IMR-90 (cell line): ENCODE measurements at regions not wholly inside any gene's neighbourhood (a gene's known extent, or its start where the extent isn't known, plus 50 kb on each side); places are given as distances from the start of the nearest gene placed in this dataset.
A peak's percentile ranks its signal among the peaks of the same experiment; 100 is the strongest.

ENCODE experiments used
- ATAC-seq: fragments of 200-7000 bp; cut with Tn5 transposase; 2 replicates; pipeline ENCODE4 v1.9.1; 2020; ENCODE audit warnings: low read depth, mild to moderate bottlenecking, moderate library complexity
- BruUV-seq: library from RNA; stranded (reverse); fragments of 400-500 nt; replicated peaks from 2 replicates; lab custom pipeline; 2021; lab: Mats Ljungman, UMichigan
- CTCF ChIA-PET: fragments of 300-600 bp; formaldehyde crosslinking; extraction: SDS; loops from one replicate; lab custom pipeline; 2021; ENCODE audit warnings: antibody characterized with exemption; lab: Yijun Ruan, JAX
- POLR2A ChIA-PET: fragments of 300-600 bp; sonication (Branson Sonifier 250); formaldehyde crosslinking; loops from one replicate; lab custom pipeline; 2022; ENCODE audit warnings: antibody characterized with exemption; ENCODE audit not compliant: unreplicated experiment; lab: Charles Lee
- DNase-seq: peaks from one replicate; pipeline ENCODE4 v3.0.0; 2013
- H2AFZ ChIP-seq: replicated peaks from 2 replicates; pipeline ENCODE3; 2013; ENCODE audit warnings: low read length, mild to moderate bottlenecking; ENCODE audit not compliant: poor library complexity
- H2AK5ac ChIP-seq: 2 replicates; pipeline ENCODE4 v1.6.1; 2013; ENCODE audit warnings: low read depth, low read length, inconsistent platforms
- H2AK9ac ChIP-seq: replicated peaks from 2 replicates; pipeline ENCODE3; 2013; ENCODE audit warnings: mild to moderate bottlenecking, low read depth, low read length, moderate library complexity; ENCODE audit not compliant: poor library complexity
- H2BK120ac ChIP-seq: 2 replicates; pipeline ENCODE4 v1.6.1; 2013; ENCODE audit warnings: low read depth, low read length, inconsistent platforms
- H2BK15ac ChIP-seq: 3 replicates; pipeline ENCODE4 v1.6.1; 2013; ENCODE audit warnings: low read depth, low read length, inconsistent platforms
- H2BK20ac ChIP-seq: 2 replicates; pipeline ENCODE4 v1.6.1; 2013; ENCODE audit warnings: low read depth, mild to moderate bottlenecking, inconsistent platforms, low read length, moderate library complexity
- H2BK5ac ChIP-seq: 2 replicates; pipeline ENCODE4 v1.6.1; 2013; ENCODE audit warnings: mild to moderate bottlenecking, low read depth, low read length, inconsistent platforms; ENCODE audit not compliant: poor library complexity, severe bottlenecking
- H3K14ac ChIP-seq: replicated peaks from 2 replicates; pipeline ENCODE4 v1.6.1; 2013; ENCODE audit warnings: low read depth, low read length, inconsistent platforms
- H3K18ac ChIP-seq: 2 replicates; pipeline ENCODE4 v1.6.1; 2013; ENCODE audit warnings: low read depth, low read length, control low read depth
- H3K23ac ChIP-seq: 2 replicates; pipeline ENCODE4 v1.6.1; 2013; ENCODE audit warnings: low read depth, low read length, inconsistent platforms
- H3K27ac ChIP-seq: 2 replicates; pipeline ENCODE4 v1.5.1; 2013; ENCODE audit warnings: mild to moderate bottlenecking, control low read depth, low read length; ENCODE audit not compliant: insufficient read depth
- H3K27me3 ChIP-seq: 2 replicates; pipeline ENCODE4 v1.6.1; 2013; ENCODE audit warnings: low read length; ENCODE audit not compliant: control insufficient read depth, insufficient read depth
- H3K36me3 ChIP-seq: 2 replicates; pipeline ENCODE4 v1.6.1; 2013; ENCODE audit warnings: low read length, mixed read lengths; ENCODE audit not compliant: control insufficient read depth, insufficient read depth
- H3K4ac ChIP-seq: 2 replicates; pipeline ENCODE4 v1.6.1; 2013; ENCODE audit warnings: low read depth, low read length, inconsistent platforms
- H3K4me1 ChIP-seq: 2 replicates; pipeline ENCODE4 v1.6.1; 2013; ENCODE audit warnings: low read length, mixed read lengths; ENCODE audit not compliant: control insufficient read depth, insufficient read depth
- H3K4me2 ChIP-seq: 2 replicates; pipeline ENCODE4 v1.6.1; 2013; ENCODE audit warnings: low read depth, mild to moderate bottlenecking, control low read depth, low read length, moderate library complexity
- H3K4me3 ChIP-seq: 2 replicates; pipeline ENCODE4 v1.5.1; 2013; ENCODE audit warnings: low read depth, mild to moderate bottlenecking, control low read depth, low read length, moderate library complexity; ENCODE audit not compliant: insufficient read depth
- H3K56ac ChIP-seq: 2 replicates; pipeline ENCODE4 v1.6.1; 2013; ENCODE audit warnings: low read length, inconsistent platforms; ENCODE audit not compliant: insufficient read depth; ENCODE audit errors: extremely low read depth
- H3K79me1 ChIP-seq, 2 experiments: 2 replicates each; pipeline ENCODE4 v1.6.1; 2013; ENCODE audit warnings: low read length in 2 of 2, inconsistent platforms in 1 of 2, low read depth in 1 of 2
- H3K9ac ChIP-seq: 2 replicates; pipeline ENCODE4 v1.6.1; 2013; ENCODE audit warnings: low read depth, low read length, control low read depth
- H3K9me1 ChIP-seq: 2 replicates; pipeline ENCODE4 v1.6.1; 2013; ENCODE audit warnings: low read length, inconsistent platforms; ENCODE audit not compliant: insufficient read depth
- H3K9me3 ChIP-seq: 2 replicates; pipeline ENCODE4 v1.6.1; 2013; ENCODE audit warnings: low read length; ENCODE audit not compliant: control insufficient read depth, insufficient read depth
- H4K20me1 ChIP-seq: 2 replicates; pipeline ENCODE4 v1.6.1; 2013; ENCODE audit warnings: low read length, inconsistent platforms; ENCODE audit not compliant: insufficient read depth
- H4K5ac ChIP-seq: 2 replicates; pipeline ENCODE4 v1.6.1; 2013; ENCODE audit warnings: mild to moderate bottlenecking, low read depth, low read length, control low read depth
- H4K8ac ChIP-seq, 2 experiments: 2 replicates each; pipeline ENCODE4 v1.6.1; 2013; ENCODE audit warnings: low read depth in 2 of 2, low read length in 2 of 2, control low read depth in 1 of 2, inconsistent platforms in 1 of 2
- H4K91ac ChIP-seq: 2 replicates; pipeline ENCODE4 v1.6.1; 2013; ENCODE audit warnings: low read depth, low read length, inconsistent platforms; ENCODE audit not compliant: insufficient read depth
- BHLHE40 ChIP-seq: fragments of 150-350 bp; IDR thresholded peaks from 2 replicates; pipeline ENCODE4 v1.6.1; 2016; ENCODE audit warnings: mild to moderate bottlenecking, low read depth, low read length
- CEBPB ChIP-seq: IDR thresholded peaks from 2 replicates; pipeline ENCODE4 v1.6.1; 2012; ENCODE audit warnings: low read depth, low read length, improper control_type of control experiment
- CHD1 ChIP-seq: IDR thresholded peaks from 2 replicates; pipeline ENCODE4 v1.6.1; 2012; ENCODE audit warnings: low read depth, low read length, improper control_type of control experiment
- FOS ChIP-seq: fragments of 150-350 bp; IDR thresholded peaks from 2 replicates; pipeline ENCODE4 v1.6.1; 2016; ENCODE audit warnings: low read depth, low read length
- MAFK ChIP-seq: IDR thresholded peaks from 2 replicates; pipeline ENCODE4 v1.6.1; 2012; ENCODE audit warnings: low read depth, low read length, improper control_type of control experiment
- MAZ ChIP-seq: IDR thresholded peaks from 2 replicates; pipeline ENCODE4 v1.6.1; 2012; ENCODE audit warnings: low read depth, mild to moderate bottlenecking, low read length, improper control_type of control experiment, moderate library complexity, borderline replicate concordance
- MXI1 ChIP-seq: IDR thresholded peaks from 2 replicates; pipeline ENCODE4 v1.6.1; 2012; ENCODE audit warnings: low read depth, mild to moderate bottlenecking, low read length, moderate library complexity, borderline replicate concordance
- NFE2L2 ChIP-seq: fragments of 150-350 bp; IDR thresholded peaks from 2 replicates; pipeline ENCODE4 v1.6.1; 2016; ENCODE audit warnings: low read depth, mild to moderate bottlenecking, low read length
- POLR2A ChIP-seq: IDR thresholded peaks from 2 replicates; pipeline ENCODE4 v1.6.1; 2012; ENCODE audit warnings: mild to moderate bottlenecking, low read depth, low read length
- RAD21 ChIP-seq: IDR thresholded peaks from 2 replicates; pipeline ENCODE4 v1.6.1; 2012; ENCODE audit warnings: low read length, improper control_type of control experiment
- RCOR1 ChIP-seq: IDR thresholded peaks from 2 replicates; pipeline ENCODE4 v1.6.1; 2012; ENCODE audit warnings: mild to moderate bottlenecking, low read length, improper control_type of control experiment; ENCODE audit not compliant: insufficient replicate concordance
- RFX5 ChIP-seq: IDR thresholded peaks from 2 replicates; pipeline ENCODE4 v1.8.0; 2012; ENCODE audit warnings: low read depth, mild to moderate bottlenecking, low read length, moderate library complexity
- SMC3 ChIP-seq: fragments of 150-350 bp; IDR thresholded peaks from 2 replicates; pipeline ENCODE4 v1.6.1; 2016; ENCODE audit warnings: low read depth, mild to moderate bottlenecking, antibody characterized with exemption, low read length, moderate library complexity
- WGBS, 2 experiments: methylation state at CpG; one replicate each; pipeline versions ENCODE4 v1.1.5 to v1.1.7; 2013; ENCODE audit warnings: missing lambda C conversion rate in 2 of 2; ENCODE audit not compliant: insufficient read length in 1 of 2; ENCODE audit errors: extremely low coverage in 2 of 2; 5-methylcytosine and 5-hydroxymethylcytosine counted together
- dilution Hi-C: fragments of 300-500 bp; cut with HindIII; formaldehyde crosslinking; loops from one replicate; pipeline ENCODE4 v1.14.3; 2018; ENCODE audit warnings: low sequenced_read_pairs; ENCODE audit not compliant: unreplicated experiment
- in situ Hi-C: fragments of 300-500 bp; cut with MboI; formaldehyde crosslinking; loops from 3 replicates; pipeline ENCODE4 v1.14.3; 2019; ENCODE audit warnings: low sequenced_read_pairs, inconsistent platforms, mixed read lengths
- intact Hi-C: fragments of 100-400 bp; cut with micrococcal nuclease; formaldehyde crosslinking; loops from 2 replicates; pipeline ENCODE4 v1.10.0; 2022
- TF ChIP-seq, protein P1 (sequence below): fragments of 150-350 bp; IDR thresholded peaks from 2 replicates; pipeline ENCODE4 v1.6.1; 2016; ENCODE audit warnings: low read depth, mild to moderate bottlenecking, low read length, moderate library complexity, borderline replicate concordance
- TF ChIP-seq, protein P2 (sequence below): fragments of 150-350 bp; IDR thresholded peaks from 2 replicates; pipeline ENCODE4 v1.6.1; 2017; ENCODE audit warnings: mild to moderate bottlenecking, antibody characterized with exemption, low read length, low read depth
- TF ChIP-seq, protein P3 (sequence below): conservative IDR thresholded peaks from 2 replicates; pipeline ENCODE4 v1.5.1; 2012; ENCODE audit warnings: mild to moderate bottlenecking, low read depth, low read length, improper control_type of control experiment

DNA sequence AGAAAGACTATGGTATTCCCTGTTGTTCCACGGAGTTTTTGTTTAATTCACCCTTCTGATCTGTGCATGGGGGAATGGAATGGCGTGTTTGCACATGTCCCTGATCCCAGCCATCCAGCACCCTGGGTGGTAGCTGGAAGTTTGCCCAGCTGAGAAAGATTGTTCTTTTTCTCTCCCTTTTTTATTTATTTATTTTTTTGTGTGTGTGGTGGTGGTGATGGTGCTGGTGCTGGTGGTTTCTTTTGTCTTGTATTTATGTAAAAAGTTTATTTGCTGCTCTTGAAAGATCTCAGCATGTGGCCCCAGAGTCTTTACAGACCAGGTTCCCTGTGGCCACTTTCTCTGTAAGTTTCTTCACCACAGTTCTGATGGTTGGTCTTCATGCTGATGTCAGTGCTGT, 372.6 kb downstream of the UTRN start:
- Histone ChIP-seq H3K9ac (no peak overlapping the region), H2BK20ac (no peak overlapping the region), H2AFZ (no peak overlapping the region), H2BK5ac (no peak overlapping the region), H3K9me1 (no peaks in the 10 kb centered on the region), H2AK9ac (no peak overlapping the region), H3K79me1 (peaks cover 5 to 18% of the 10 kb centered on the region in 2 experiments; a peak in 3 of 4 replicates), H3K56ac (no peak overlapping the region), H3K27me3 (no peaks in the 10 kb centered on the region), H4K91ac (no peak overlapping the region), H3K27ac (no peak overlapping the region), H3K9me3 (no peaks in the 10 kb centered on the region), H4K20me1 (no peaks in the 10 kb centered on the region), H2AK5ac (no peak overlapping the region), H2BK120ac (no peak overlapping the region), H3K14ac (0 out of 2 replicates have a peak overlapping the region, but pooled peaks have one; percentile 11), H2BK15ac (no peak overlapping the region), H4K8ac (no peak overlapping the region), H3K18ac (no peak overlapping the region), H3K4me3 (no peak overlapping the region), H3K36me3 (no peaks in the 10 kb centered on the region), H3K23ac (no peak overlapping the region), H3K4me1 (peaks cover 12% of the 10 kb centered on the region), H3K4me2 (no peak overlapping the region), H3K4ac (no peak overlapping the region), H4K5ac (no peak overlapping the region)
- ATAC-seq, result no peak
- in situ Hi-C loops, result no loop called here
- TF ChIP-seq CHD1 (no peak), RCOR1 (no peak), MXI1 (no peak), RAD21 (no peak), BHLHE40 (no peak), MAFK (no peak), CEBPB (no peak), RFX5 (no peak), NFE2L2 (no peak), MAZ (no peak), SMC3 (no peak), FOS (no peak), POLR2A (no peak)
- TF ChIP-seq, protein P1, sequence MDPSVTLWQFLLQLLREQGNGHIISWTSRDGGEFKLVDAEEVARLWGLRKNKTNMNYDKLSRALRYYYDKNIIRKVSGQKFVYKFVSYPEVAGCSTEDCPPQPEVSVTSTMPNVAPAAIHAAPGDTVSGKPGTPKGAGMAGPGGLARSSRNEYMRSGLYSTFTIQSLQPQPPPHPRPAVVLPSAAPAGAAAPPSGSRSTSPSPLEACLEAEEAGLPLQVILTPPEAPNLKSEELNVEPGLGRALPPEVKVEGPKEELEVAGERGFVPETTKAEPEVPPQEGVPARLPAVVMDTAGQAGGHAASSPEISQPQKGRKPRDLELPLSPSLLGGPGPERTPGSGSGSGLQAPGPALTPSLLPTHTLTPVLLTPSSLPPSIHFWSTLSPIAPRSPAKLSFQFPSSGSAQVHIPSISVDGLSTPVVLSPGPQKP, result no peak
- TF ChIP-seq, protein P2, sequence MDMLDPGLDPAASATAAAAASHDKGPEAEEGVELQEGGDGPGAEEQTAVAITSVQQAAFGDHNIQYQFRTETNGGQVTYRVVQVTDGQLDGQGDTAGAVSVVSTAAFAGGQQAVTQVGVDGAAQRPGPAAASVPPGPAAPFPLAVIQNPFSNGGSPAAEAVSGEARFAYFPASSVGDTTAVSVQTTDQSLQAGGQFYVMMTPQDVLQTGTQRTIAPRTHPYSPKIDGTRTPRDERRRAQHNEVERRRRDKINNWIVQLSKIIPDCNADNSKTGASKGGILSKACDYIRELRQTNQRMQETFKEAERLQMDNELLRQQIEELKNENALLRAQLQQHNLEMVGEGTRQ, result no peak
- TF ChIP-seq, protein P3, sequence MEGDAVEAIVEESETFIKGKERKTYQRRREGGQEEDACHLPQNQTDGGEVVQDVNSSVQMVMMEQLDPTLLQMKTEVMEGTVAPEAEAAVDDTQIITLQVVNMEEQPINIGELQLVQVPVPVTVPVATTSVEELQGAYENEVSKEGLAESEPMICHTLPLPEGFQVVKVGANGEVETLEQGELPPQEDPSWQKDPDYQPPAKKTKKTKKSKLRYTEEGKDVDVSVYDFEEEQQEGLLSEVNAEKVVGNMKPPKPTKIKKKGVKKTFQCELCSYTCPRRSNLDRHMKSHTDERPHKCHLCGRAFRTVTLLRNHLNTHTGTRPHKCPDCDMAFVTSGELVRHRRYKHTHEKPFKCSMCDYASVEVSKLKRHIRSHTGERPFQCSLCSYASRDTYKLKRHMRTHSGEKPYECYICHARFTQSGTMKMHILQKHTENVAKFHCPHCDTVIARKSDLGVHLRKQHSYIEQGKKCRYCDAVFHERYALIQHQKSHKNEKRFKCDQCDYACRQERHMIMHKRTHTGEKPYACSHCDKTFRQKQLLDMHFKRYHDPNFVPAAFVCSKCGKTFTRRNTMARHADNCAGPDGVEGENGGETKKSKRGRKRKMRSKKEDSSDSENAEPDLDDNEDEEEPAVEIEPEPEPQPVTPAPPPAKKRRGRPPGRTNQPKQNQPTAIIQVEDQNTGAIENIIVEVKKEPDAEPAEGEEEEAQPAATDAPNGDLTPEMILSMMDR, result no peak
- POLR2A ChIA-PET, result no interaction called here
- no CpG with 5 or more reads among the region's 2 CpGs for WGBS, 2 experiments
- CTCF ChIA-PET, result interaction anchor here (0.6 kb wide), 1 partner anchor 54 kb away, joined by 3 read pairs; no protein-coding TSS in a partner anchor
- intact Hi-C loops, result no loop called here
- dilution Hi-C loops, result no loop called here
- no peak for DNase-seq
- BruUV-seq, result no TSS peak
